ENCODE measurements at regions not wholly inside any gene's neighbourhood (a gene's known extent, or its start where the extent isn't known, plus 50 kb on each side); places are given as distances from the start of the nearest gene placed in this dataset.

GRCh38 chr1:104212239-104212638 lies 462.5 kb downstream of the AMY1C start:
- TF ChIP-seq POLR2A (IDR thresholded peaks at IDR 0.05) = no peak
- TF ChIP-seq CTCF (IDR thresholded peaks at IDR 0.05) = no peak
